ENCODE measurements at regions not wholly inside any gene's neighbourhood (a gene's known extent, or its start where the extent isn't known, plus 50 kb on each side); places are given as distances from the start of the nearest gene placed in this dataset.

DNA sequence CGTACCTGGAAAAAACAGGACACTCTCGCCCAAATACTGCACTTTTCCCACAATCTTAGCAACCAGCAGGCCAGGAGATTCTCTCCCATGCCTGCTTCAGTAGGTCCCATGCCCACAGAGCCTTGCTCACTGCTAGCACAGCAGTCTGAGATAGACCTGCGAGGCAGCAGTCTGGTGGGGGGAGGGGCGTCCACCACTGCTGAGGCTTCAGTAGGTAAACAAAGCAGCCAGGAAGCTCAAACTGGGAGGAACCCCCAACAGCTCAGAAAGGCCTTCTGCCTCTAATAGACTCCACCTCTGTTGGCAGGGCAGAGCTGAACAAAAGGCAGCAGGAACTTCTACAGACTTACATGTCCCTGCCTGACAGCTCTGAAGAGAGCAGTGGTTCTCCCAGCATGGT lies 1202.8 kb upstream of the ACVR2A start:
- H3K27ac ChIP-seq (ENCODE audit: low read depth, low read length), result no peak overlapping the region
- no peaks in the 10 kb centered on the region for H3K4me1 ChIP-seq (ENCODE audit: control insufficient read depth, insufficient read depth, low read length)
- no peaks in the 10 kb centered on the region for H3K36me3 ChIP-seq (ENCODE audit: control insufficient read depth, insufficient read depth, low read length)
- H3K27me3 ChIP-seq (ENCODE audit: control insufficient read depth, insufficient read depth, low read length), result no peaks in the 10 kb centered on the region
- no peak overlapping the region for H3K4me3 ChIP-seq (ENCODE audit: low read length)
- H3K9ac ChIP-seq (ENCODE audit: low read length), result no peak overlapping the region

DNA sequence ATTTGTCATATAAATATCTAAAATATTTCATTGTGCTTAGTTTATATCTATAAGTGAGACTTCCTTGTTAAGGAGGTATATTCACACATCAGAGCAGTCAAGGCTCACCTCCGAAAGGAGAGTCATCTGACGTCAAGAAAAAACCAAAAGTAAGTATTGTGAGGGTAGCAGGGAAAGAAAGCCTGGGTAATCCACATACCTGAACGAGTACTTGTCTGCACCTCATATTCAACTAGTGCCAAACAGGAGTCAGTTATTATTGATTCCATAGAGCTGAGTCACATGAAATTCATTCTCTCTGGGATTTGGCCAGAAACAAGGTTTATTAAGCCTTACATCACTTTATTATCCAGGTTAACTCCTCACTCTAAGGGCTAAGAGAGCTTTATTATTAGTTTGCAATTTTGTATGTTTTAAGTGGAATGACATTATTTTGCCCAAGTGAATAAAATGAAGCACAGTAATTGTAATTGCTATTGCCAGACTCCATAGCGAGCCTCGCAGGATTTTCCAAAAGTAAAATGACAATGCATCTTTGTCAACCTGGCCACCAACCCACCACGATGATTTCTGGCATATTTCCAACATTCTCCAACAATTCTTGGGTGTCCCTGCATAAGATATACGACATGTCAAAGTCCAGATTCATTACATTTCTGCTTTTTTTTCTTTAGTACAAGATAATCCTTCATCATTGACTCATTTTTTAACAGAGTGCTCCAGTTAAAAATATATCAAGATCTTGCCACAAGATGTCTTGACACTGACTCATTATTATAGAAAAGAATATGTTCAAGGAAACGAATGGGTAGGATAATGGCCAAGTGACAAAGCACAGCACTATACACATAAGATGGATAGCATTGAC lies 1210.4 kb upstream of the ACVR2A start:
- H3K36me3 ChIP-seq (ENCODE audit: control insufficient read depth, insufficient read depth, low read length), result no peaks in the 10 kb centered on the region
- H3K27me3 ChIP-seq (ENCODE audit: control insufficient read depth, insufficient read depth, low read length), result no peaks in the 10 kb centered on the region
- no peak overlapping the region for H3K27ac ChIP-seq (ENCODE audit: low read depth, low read length)
- no peaks in the 10 kb centered on the region for H3K4me1 ChIP-seq (ENCODE audit: control insufficient read depth, insufficient read depth, low read length)
- H3K9ac ChIP-seq (ENCODE audit: low read length), result no peak overlapping the region
- H3K4me3 ChIP-seq (ENCODE audit: low read length), result no peak overlapping the region

DNA sequence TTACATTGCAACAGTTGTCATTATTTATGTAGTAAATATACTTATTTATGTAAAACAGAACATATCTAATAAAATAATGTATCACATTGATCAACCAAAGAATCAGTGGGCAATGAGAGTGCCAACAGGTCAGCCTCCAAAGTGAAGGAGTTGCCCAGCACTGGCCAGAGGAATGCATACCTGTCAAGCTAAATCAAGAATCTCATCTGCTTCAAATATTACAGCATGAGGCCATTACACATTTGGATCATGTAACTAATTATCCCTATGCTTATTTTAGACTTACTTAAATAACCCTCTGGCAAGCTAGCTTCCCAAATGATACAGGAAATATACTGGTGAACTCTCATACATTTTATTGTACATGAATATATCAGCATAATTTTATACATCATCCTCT lies 1211.7 kb upstream of the ACVR2A start:
- Histone ChIP-seq H3K9ac (ENCODE audit: low read length) (no peak overlapping the region), H3K27me3 (ENCODE audit: control insufficient read depth, insufficient read depth, low read length) (no peaks in the 10 kb centered on the region), H3K36me3 (ENCODE audit: control insufficient read depth, insufficient read depth, low read length) (no peaks in the 10 kb centered on the region), H3K27ac (ENCODE audit: low read depth, low read length) (no peak overlapping the region), H3K4me3 (ENCODE audit: low read length) (no peak overlapping the region), H3K4me1 (ENCODE audit: control insufficient read depth, insufficient read depth, low read length) (no peaks in the 10 kb centered on the region)

DNA sequence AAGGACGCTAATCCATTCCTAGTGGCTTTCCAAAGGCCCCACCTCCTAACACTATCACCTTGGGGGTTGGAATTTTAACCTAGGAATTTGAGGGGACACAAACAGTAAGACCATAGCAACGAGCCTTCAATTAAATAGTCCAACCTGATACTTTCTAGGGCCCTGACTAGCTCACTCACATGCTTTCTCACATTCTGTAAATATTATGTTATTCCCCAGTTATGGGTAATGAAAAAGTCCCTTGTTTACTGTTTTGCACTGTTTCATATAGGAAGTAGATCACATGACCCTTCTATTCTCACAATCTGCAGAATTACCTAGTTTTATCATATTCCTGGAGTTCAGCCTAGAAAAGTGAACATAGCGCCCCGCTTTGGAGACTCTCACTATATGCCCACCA lies 1212.1 kb upstream of the ACVR2A start:
- Histone ChIP-seq H3K27me3 (ENCODE audit: control insufficient read depth, insufficient read depth, low read length) (no peaks in the 10 kb centered on the region), H3K27ac (ENCODE audit: low read depth, low read length) (no peak overlapping the region), H3K9ac (ENCODE audit: low read length) (no peak overlapping the region), H3K4me3 (ENCODE audit: low read length) (no peak overlapping the region), H3K4me1 (ENCODE audit: control insufficient read depth, insufficient read depth, low read length) (no peaks in the 10 kb centered on the region), H3K36me3 (ENCODE audit: control insufficient read depth, insufficient read depth, low read length) (no peaks in the 10 kb centered on the region)

DNA sequence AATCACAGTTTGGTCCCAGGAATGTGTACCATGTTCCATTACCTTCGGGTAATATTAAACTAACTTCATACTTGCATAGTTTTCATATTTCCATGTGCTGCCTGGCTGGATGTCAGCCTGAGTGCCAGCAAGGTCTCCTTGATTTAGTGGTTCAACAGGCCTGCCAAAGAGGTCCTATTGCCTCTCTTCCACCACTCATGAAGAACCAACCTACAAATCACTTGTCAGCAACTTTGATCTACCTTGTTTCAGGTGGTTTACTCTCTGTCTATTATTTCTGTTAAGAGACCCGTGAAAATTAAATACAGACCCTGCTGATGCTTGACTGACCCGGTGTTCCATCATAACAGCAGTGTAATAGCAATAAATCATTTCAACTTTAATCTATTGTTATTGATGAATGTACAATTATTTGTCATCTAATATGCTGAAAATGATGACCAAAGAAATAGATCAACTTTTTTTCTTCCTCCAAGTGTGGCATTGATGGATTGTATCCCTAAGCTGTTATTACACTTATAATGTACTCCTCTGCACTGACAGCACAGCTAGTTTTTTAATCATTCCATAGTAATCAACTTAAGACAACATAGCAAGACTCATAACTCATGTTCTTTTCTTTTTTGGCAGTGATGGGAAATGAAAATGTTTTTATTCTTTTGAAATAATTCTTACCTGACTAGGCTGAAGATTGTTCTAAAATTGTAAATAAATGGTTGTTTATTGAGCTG lies 1220.2 kb upstream of the ACVR2A start:
- H3K27ac ChIP-seq (ENCODE audit: low read depth, low read length), result no peak overlapping the region
- H3K9ac ChIP-seq (ENCODE audit: low read length), result no peak overlapping the region
- H3K36me3 ChIP-seq (ENCODE audit: control insufficient read depth, insufficient read depth, low read length), result no peaks in the 10 kb centered on the region
- H3K4me3 ChIP-seq (ENCODE audit: low read length), result no peak overlapping the region
- H3K27me3 ChIP-seq (ENCODE audit: control insufficient read depth, insufficient read depth, low read length), result no peaks in the 10 kb centered on the region
- H3K4me1 ChIP-seq (ENCODE audit: control insufficient read depth, insufficient read depth, low read length), result no peaks in the 10 kb centered on the region

DNA sequence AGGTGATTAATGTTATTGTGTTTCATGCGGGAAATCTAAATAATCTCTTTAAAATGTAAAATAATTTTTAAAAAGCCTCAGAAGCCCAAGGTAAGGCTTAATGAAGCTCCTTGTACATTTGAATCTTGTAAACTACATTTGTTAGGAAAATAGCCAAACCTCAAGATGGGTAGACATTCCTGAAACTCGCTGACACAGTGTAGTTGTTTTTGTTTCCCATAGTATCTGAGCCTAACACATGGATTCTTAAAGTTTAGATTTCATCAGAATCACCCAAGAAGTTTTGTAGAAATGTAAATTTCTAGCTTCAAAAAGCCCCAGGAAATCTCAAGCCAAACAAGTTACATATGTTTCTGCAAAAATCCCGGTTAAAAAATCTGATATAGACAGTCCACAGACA lies 1221.1 kb upstream of the ACVR2A start:
- no peak overlapping the region for H3K4me3 ChIP-seq (ENCODE audit: low read length)
- H3K36me3 ChIP-seq (ENCODE audit: control insufficient read depth, insufficient read depth, low read length), result no peaks in the 10 kb centered on the region
- no peaks in the 10 kb centered on the region for H3K4me1 ChIP-seq (ENCODE audit: control insufficient read depth, insufficient read depth, low read length)
- H3K27ac ChIP-seq (ENCODE audit: low read depth, low read length), result no peak overlapping the region
- no peaks in the 10 kb centered on the region for H3K27me3 ChIP-seq (ENCODE audit: control insufficient read depth, insufficient read depth, low read length)
- no peak overlapping the region for H3K9ac ChIP-seq (ENCODE audit: low read length)

DNA sequence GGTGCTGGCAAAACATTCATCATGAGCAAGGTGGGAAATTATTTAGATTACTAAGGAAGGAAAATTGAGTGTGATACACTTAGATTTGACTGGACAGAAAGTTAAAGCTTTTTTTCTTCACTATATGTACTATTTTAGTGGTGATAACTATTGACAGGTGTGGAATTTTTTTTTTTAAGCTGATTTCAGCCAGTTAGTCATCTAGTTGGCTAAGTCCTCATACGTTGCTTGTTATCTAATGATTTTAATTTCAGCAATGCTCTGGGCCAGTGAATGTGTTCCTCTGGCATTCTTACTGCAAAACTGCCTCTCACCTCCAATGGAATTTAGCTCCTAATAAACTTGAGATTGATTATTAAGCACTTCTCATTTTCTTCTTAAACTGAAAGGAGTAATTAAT lies 1223.2 kb upstream of the ACVR2A start:
- no peaks in the 10 kb centered on the region for H3K4me1 ChIP-seq (ENCODE audit: control insufficient read depth, insufficient read depth, low read length)
- no peak overlapping the region for H3K4me3 ChIP-seq (ENCODE audit: low read length)
- no peak overlapping the region for H3K9ac ChIP-seq (ENCODE audit: low read length)
- H3K27me3 ChIP-seq (ENCODE audit: control insufficient read depth, insufficient read depth, low read length), result no peaks in the 10 kb centered on the region
- H3K36me3 ChIP-seq (ENCODE audit: control insufficient read depth, insufficient read depth, low read length), result no peaks in the 10 kb centered on the region
- no peak overlapping the region for H3K27ac ChIP-seq (ENCODE audit: low read depth, low read length)

DNA sequence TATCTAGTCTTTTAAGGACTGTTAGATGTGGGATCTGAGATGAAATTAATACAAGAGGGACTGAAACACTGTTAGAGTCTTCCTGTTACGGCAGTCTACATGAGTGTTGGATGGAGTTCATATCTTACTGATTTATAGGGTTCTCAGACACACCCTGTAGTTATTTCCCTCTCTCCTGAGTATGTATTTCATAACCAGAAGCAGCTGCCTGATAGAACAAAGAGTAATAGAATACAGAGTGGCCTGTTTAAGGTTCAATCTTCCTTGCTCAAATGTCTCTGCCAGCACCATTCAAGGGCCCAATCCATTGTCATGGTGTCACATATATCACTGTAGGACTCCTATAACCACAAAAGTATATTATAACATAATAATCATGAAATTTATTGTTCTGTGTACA lies 1229.1 kb upstream of the ACVR2A start:
- no peak overlapping the region for H3K9ac ChIP-seq (ENCODE audit: low read length)
- H3K4me1 ChIP-seq (ENCODE audit: control insufficient read depth, insufficient read depth, low read length), result no peaks in the 10 kb centered on the region
- no peaks in the 10 kb centered on the region for H3K27me3 ChIP-seq (ENCODE audit: control insufficient read depth, insufficient read depth, low read length)
- H3K4me3 ChIP-seq (ENCODE audit: low read length), result no peak overlapping the region
- H3K36me3 ChIP-seq (ENCODE audit: control insufficient read depth, insufficient read depth, low read length), result no peaks in the 10 kb centered on the region
- H3K27ac ChIP-seq (ENCODE audit: low read depth, low read length), result no peak overlapping the region

DNA sequence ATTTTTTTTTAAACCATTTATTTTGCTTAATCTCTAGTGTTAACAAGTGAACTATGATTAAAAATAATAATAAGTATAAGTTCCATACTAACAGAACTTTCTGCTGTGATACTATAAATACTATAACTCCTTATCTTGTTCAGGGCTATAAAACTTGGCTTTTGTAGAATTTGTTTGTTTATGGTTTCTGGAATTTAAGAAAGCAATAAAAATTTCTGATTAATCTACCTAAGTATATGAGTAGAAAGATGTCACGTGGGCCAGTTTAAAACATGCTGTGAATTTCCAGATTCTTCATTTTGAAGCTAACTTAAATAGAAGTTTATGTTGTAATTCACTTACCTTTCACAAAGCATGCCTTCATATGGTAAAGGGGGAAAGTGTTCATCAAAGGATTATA lies 1236.3 kb upstream of the ACVR2A start:
- Histone ChIP-seq H3K4me3 (ENCODE audit: low read length) (no peak overlapping the region), H3K36me3 (ENCODE audit: control insufficient read depth, insufficient read depth, low read length) (no peaks in the 10 kb centered on the region), H3K27ac (ENCODE audit: low read depth, low read length) (no peak overlapping the region), H3K4me1 (ENCODE audit: control insufficient read depth, insufficient read depth, low read length) (no peaks in the 10 kb centered on the region), H3K9ac (ENCODE audit: low read length) (no peak overlapping the region), H3K27me3 (ENCODE audit: control insufficient read depth, insufficient read depth, low read length) (no peaks in the 10 kb centered on the region)

DNA sequence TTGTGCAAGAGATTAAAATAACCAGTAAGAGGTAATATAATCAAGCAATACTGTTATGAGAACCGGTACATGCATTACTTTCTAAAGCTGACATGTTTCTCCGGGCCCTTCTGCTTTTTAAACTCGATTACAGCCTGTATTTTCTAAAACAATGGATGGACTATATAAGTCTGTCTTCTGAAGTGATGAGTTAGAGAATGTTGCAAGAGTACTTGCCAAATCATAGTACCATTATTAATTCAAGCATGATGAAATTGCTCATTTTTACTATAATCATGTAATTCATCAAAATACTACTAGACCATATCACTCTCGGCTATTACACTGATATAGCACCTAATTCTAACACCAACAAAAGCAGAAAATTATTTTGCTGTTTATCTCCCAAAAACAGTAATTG lies 1240.3 kb upstream of the ACVR2A start:
- no peaks in the 10 kb centered on the region for H3K27me3 ChIP-seq (ENCODE audit: control insufficient read depth, insufficient read depth, low read length)
- no peaks in the 10 kb centered on the region for H3K36me3 ChIP-seq (ENCODE audit: control insufficient read depth, insufficient read depth, low read length)
- H3K27ac ChIP-seq (ENCODE audit: low read depth, low read length), result no peak overlapping the region
- H3K9ac ChIP-seq (ENCODE audit: low read length), result no peak overlapping the region
- no peak overlapping the region for H3K4me3 ChIP-seq (ENCODE audit: low read length)
- no peaks in the 10 kb centered on the region for H3K4me1 ChIP-seq (ENCODE audit: control insufficient read depth, insufficient read depth, low read length)

DNA sequence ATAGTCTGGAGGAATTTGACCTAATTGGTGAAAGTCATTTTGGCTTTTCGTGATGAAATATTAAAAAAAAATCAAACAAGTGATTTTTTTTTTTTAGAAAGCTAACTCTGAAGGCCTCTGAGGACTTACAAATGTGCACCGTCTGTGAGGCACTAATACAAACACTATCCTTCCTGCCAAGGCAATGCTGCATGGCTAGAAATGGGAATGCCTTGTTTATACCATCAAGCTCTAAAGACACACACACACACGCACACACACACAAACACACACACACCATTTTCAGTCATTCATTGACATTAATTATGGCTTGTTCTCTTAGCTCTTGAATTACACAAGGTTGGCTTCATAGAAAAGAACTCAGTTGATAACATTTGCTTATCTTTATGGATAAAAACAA lies 1242.0 kb upstream of the ACVR2A start:
- Histone ChIP-seq H3K27ac (ENCODE audit: low read depth, low read length) (no peak overlapping the region), H3K4me3 (ENCODE audit: low read length) (no peak overlapping the region), H3K36me3 (ENCODE audit: control insufficient read depth, insufficient read depth, low read length) (no peaks in the 10 kb centered on the region), H3K4me1 (ENCODE audit: control insufficient read depth, insufficient read depth, low read length) (no peaks in the 10 kb centered on the region), H3K27me3 (ENCODE audit: control insufficient read depth, insufficient read depth, low read length) (no peaks in the 10 kb centered on the region), H3K9ac (ENCODE audit: low read length) (no peak overlapping the region)

DNA sequence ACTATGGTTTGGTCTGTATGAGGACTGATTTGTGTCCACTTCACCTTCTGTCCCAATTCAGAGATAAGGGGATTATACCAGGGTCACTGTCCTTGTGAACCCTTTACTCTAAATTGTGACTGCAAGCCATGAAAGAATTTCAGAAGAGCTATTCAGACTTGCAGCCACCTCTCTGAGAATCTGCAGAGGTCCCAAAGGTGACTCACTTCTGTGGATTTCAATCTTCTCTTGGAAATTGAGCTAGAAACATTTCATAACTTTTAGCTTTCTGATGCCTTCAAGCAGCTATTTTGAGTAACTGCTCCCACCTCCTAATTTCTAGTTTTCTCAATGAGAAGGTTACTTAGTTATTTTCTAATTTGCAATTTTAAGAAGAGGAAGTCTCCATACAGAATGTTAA lies 1242.4 kb upstream of the ACVR2A start:
- Histone ChIP-seq H3K36me3 (ENCODE audit: control insufficient read depth, insufficient read depth, low read length) (no peaks in the 10 kb centered on the region), H3K4me3 (ENCODE audit: low read length) (no peak overlapping the region), H3K4me1 (ENCODE audit: control insufficient read depth, insufficient read depth, low read length) (no peaks in the 10 kb centered on the region), H3K27ac (ENCODE audit: low read depth, low read length) (no peak overlapping the region), H3K9ac (ENCODE audit: low read length) (no peak overlapping the region), H3K27me3 (ENCODE audit: control insufficient read depth, insufficient read depth, low read length) (no peaks in the 10 kb centered on the region)

DNA sequence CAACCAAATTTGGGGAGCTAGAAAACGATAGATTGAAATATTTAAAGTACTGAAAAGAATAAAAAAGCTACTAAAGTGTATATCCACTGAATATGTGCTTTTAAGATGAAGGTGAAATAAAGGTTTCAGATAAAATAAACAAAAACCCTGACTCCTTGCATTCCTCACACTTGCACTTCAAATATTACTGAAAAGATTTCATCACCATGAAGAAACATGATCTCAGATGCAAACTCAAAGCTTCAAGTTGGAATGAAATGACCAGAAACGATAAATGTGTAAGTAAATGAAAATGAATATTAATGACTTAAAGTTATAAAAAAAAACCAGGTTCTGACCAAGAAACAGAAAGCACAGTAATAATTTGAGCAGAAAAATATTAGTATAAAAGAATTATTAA lies 1246.0 kb upstream of the ACVR2A start:
- no peak overlapping the region for H3K9ac ChIP-seq (ENCODE audit: low read length)
- H3K36me3 ChIP-seq (ENCODE audit: control insufficient read depth, insufficient read depth, low read length), result no peaks in the 10 kb centered on the region
- H3K27me3 ChIP-seq (ENCODE audit: control insufficient read depth, insufficient read depth, low read length), result no peaks in the 10 kb centered on the region
- no peaks in the 10 kb centered on the region for H3K4me1 ChIP-seq (ENCODE audit: control insufficient read depth, insufficient read depth, low read length)
- H3K27ac ChIP-seq (ENCODE audit: low read depth, low read length), result no peak overlapping the region
- no peak overlapping the region for H3K4me3 ChIP-seq (ENCODE audit: low read length)

Measured in rectal smooth muscle tissue (tissue), 1 donor.